KMS-11 (cell line): ENCODE measurements at regions not wholly inside any gene's neighbourhood (a gene's known extent, or its start where the extent isn't known, plus 50 kb on each side); places are given as distances from the start of the nearest gene placed in this dataset.

ENCODE experiments used
- H2AFZ ChIP-seq: fragments of 200-600 bp; sonication (generic); 2 replicates; pipeline ENCODE4 v1.6.1; 2016; ENCODE audit warnings: antibody characterized with exemption, mixed run types, low read depth
- H3K27ac ChIP-seq: fragments of 200-600 bp; sonication (generic); 2 replicates; pipeline ENCODE4 v1.6.1; 2016; ENCODE audit warnings: mild to moderate bottlenecking, mixed run types
- H3K27me3 ChIP-seq: fragments of 200-600 bp; sonication (generic); 2 replicates; pipeline ENCODE4 v1.6.1; 2017; ENCODE audit warnings: mild to moderate bottlenecking, low read depth, mixed run types, moderate library complexity; ENCODE audit not compliant: insufficient read depth
- H3K36me3 ChIP-seq: fragments of 200-600 bp; sonication (generic); 2 replicates; pipeline ENCODE4 v1.6.1; 2017; ENCODE audit warnings: mild to moderate bottlenecking, mixed run types; ENCODE audit not compliant: insufficient read depth
- H3K4me1 ChIP-seq: fragments of 200-600 bp; sonication (generic); 2 replicates; pipeline ENCODE4 v1.6.1; 2016; ENCODE audit warnings: mild to moderate bottlenecking, low read depth, mixed run types; ENCODE audit not compliant: poor library complexity, severe bottlenecking
- H3K4me2 ChIP-seq: fragments of 200-600 bp; sonication (generic); 2 replicates; pipeline ENCODE4 v1.7.0; 2016; ENCODE audit warnings: mild to moderate bottlenecking, mixed run types
- H3K4me3 ChIP-seq: fragments of 200-600 bp; sonication (generic); IDR thresholded peaks from 2 replicates; pipeline ENCODE4 v1.6.1; 2017; ENCODE audit warnings: low read depth, low read length, mixed read lengths; ENCODE audit not compliant: insufficient read depth
- H3K79me2 ChIP-seq: fragments of 200-600 bp; sonication (generic); 2 replicates; pipeline ENCODE4 v1.6.1; 2016; ENCODE audit warnings: low read depth, mixed run types; ENCODE audit not compliant: insufficient read depth
- H3K9ac ChIP-seq: fragments of 200-600 bp; sonication (generic); 2 replicates; pipeline ENCODE4 v1.6.1; 2016; ENCODE audit warnings: mild to moderate bottlenecking, mixed run types
- H4K20me1 ChIP-seq: fragments of 200-600 bp; sonication (generic); 2 replicates; pipeline ENCODE4 v1.6.1; 2016; ENCODE audit warnings: mild to moderate bottlenecking, mixed run types; ENCODE audit not compliant: insufficient read depth
- TF ChIP-seq, protein P1 (sequence below): fragments of 200-600 bp; sonication (generic); conservative IDR thresholded peaks from 2 replicates; pipeline ENCODE4 v1.6.1; 2017; ENCODE audit warnings: low read depth, mild to moderate bottlenecking, antibody characterized with exemption, low read length, moderate library complexity, mixed read lengths

DNA sequence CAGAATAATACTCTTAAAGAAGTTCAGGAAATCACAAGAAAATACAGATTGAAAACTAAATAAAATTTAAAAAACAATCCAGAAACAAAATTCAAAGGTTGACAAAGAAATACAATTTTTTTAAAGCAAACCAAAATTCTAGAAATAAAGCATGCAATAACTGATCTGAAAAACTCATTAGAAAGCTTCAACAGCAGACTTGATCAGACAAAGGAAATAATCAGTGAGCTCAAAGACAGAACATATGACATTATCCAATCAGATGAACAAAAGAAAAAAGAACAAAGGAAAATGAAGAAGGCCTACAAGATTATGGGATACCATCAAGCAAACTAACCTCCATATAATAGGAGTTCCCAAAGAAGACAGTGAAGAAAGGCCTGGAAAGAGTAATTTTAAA is 336.8 kb downstream of the RSL24D1 start:
- no peak overlapping the region for H2AFZ ChIP-seq
- no peak overlapping the region for H3K4me2 ChIP-seq

DNA sequence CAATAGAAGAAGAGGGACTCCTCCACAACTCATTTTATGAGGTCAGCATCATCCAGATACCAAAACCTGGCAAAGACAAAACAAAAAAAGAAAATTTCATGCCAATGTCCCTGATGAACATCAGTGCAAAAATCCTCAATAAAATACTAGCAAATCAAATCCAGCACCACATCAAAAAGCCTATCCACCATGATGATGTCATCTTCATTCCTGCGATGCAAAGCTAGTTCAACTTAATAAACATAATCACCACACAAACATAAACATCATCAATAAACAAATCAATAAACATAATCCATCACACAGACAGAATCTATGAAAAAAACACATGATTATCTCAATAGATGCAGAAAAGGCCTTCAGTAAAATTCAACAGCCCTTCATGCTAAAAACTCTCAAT is 342.1 kb downstream of the RSL24D1 start:
- Histone ChIP-seq H3K9ac (no peak overlapping the region), H3K79me2 (no peaks in the 10 kb centered on the region), H4K20me1 (no peaks in the 10 kb centered on the region), H3K27ac (no peak overlapping the region), H3K36me3 (no peaks in the 10 kb centered on the region), H3K4me2 (no peak overlapping the region), H3K4me3 (no peak overlapping the region), H2AFZ (no peak overlapping the region), H3K4me1 (no peaks in the 10 kb centered on the region), H3K27me3 (no peaks in the 10 kb centered on the region)
- TF ChIP-seq, protein P1, sequence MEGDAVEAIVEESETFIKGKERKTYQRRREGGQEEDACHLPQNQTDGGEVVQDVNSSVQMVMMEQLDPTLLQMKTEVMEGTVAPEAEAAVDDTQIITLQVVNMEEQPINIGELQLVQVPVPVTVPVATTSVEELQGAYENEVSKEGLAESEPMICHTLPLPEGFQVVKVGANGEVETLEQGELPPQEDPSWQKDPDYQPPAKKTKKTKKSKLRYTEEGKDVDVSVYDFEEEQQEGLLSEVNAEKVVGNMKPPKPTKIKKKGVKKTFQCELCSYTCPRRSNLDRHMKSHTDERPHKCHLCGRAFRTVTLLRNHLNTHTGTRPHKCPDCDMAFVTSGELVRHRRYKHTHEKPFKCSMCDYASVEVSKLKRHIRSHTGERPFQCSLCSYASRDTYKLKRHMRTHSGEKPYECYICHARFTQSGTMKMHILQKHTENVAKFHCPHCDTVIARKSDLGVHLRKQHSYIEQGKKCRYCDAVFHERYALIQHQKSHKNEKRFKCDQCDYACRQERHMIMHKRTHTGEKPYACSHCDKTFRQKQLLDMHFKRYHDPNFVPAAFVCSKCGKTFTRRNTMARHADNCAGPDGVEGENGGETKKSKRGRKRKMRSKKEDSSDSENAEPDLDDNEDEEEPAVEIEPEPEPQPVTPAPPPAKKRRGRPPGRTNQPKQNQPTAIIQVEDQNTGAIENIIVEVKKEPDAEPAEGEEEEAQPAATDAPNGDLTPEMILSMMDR, result no peak

More for the DNA sequence above, 336.8 kb downstream of the RSL24D1 start:
- no peaks in the 10 kb centered on the region for H3K79me2 ChIP-seq
- H3K27ac ChIP-seq, result no peak overlapping the region
- H3K36me3 ChIP-seq, result no peaks in the 10 kb centered on the region
- no peak overlapping the region for H3K9ac ChIP-seq
- H3K27me3 ChIP-seq, result no peaks in the 10 kb centered on the region
- no peaks in the 10 kb centered on the region for H3K4me1 ChIP-seq
- TF ChIP-seq, protein P1, result no peak
- H4K20me1 ChIP-seq, result no peaks in the 10 kb centered on the region
- H3K4me3 ChIP-seq, result no peak overlapping the region

DNA sequence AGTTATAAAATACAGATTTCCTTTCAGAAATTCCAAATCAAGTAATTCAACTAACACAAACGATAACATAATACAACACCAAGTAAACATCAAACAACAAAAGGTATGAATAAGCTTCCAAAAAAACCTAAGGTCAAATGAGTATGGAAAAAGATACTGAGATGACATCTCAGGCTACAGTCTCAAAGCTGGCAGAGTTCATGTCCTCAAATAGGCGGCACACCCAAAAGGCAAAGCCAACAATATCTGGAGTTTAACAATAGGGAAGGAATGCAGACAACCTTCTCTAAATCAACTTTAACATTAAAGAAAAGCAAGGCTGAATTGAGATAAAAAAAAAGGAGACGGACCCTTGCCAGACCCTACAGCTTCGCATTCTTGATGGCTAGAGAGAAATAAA is 346.6 kb downstream of the RSL24D1 start:
- H3K4me2 ChIP-seq, result no peak overlapping the region
- TF ChIP-seq, protein P1, result no peak
- H3K27me3 ChIP-seq, result no peaks in the 10 kb centered on the region
- H2AFZ ChIP-seq, result no peak overlapping the region
- no peaks in the 10 kb centered on the region for H3K79me2 ChIP-seq
- H3K4me3 ChIP-seq, result no peak overlapping the region
- H3K27ac ChIP-seq, result no peak overlapping the region
- H3K36me3 ChIP-seq, result no peaks in the 10 kb centered on the region
- no peaks in the 10 kb centered on the region for H3K4me1 ChIP-seq
- H4K20me1 ChIP-seq, result no peaks in the 10 kb centered on the region
- no peak overlapping the region for H3K9ac ChIP-seq

DNA sequence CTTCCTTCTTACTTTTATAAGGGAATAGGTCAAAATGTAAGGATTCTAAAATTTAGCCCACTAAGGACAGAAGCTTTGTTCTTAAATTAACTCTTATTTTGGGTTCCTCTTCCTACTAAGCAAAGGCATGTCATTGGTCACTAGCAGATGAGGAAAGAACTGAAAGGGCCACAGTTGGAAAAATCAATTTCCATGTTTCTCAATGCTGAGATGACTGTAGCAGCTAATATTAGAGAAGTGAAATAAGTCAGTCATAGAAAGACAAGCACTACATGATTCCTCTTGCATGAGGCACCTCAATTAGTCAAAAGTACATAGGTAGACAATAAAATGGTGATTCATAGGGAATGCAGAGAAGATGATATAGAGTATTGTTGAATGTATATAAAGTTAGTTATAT is 353.7 kb downstream of the RSL24D1 start:
- Histone ChIP-seq H2AFZ (no peak overlapping the region), H3K79me2 (no peaks in the 10 kb centered on the region), H3K27ac (no peak overlapping the region), H3K4me1 (peaks cover 41% of the 10 kb centered on the region), H4K20me1 (no peaks in the 10 kb centered on the region), H3K9ac (no peak overlapping the region), H3K27me3 (no peaks in the 10 kb centered on the region), H3K4me3 (no peak overlapping the region), H3K4me2 (no peak overlapping the region), H3K36me3 (no peaks in the 10 kb centered on the region)
- TF ChIP-seq, protein P1, result no peak
